ENCODE measurements at regions not wholly inside any gene's neighbourhood (a gene's known extent, or its start where the extent isn't known, plus 50 kb on each side); places are given as distances from the start of the nearest gene placed in this dataset.

DNA sequence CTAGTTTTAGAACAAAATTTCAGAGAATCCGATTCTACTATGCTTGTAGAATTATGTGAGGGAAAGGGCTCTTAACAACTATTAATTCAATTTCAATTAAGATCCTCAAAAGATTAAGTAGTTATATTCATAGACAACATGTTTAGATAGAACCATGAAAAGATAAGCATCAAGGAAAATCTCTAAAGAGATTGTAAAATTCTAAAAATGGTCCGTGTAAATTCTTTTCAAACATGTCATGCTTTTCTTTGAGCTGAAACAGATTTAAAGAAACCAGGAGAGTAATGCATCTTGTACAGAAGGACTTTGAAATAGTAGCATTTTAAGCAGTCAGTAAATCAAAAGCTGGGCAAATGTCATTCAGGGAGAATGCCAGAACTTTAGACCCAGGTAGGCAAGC, 1080.6 kb upstream of the B3GALT2 start:
- no peak for DNase-seq
- in situ Hi-C loops (cut with MboI; ENCODE audit: low sequenced_read_pairs in 4 of 4) (no loop called here), intact Hi-C loops (cut with DNase I; ENCODE audit: low total_unique reads) (no loop called here)
- Histone ChIP-seq H3K27ac (no peak overlapping the region), H3K4me3 (no peak overlapping the region), H3K27me3 (no peaks in the 10 kb centered on the region), H3K4me1 (no peaks in the 10 kb centered on the region), H3K9me3 (no peaks in the 10 kb centered on the region), H3K36me3 (no peaks in the 10 kb centered on the region)
- ATAC-seq = no peak
- TF ChIP-seq POLR2A (IDR thresholded peaks at IDR 0.05) (no peak), CTCF (IDR thresholded peaks at IDR 0.05 in 4 of 5, conservative IDR thresholded peaks at IDR 0.05 in 1 of 5) (no peak)

DNA sequence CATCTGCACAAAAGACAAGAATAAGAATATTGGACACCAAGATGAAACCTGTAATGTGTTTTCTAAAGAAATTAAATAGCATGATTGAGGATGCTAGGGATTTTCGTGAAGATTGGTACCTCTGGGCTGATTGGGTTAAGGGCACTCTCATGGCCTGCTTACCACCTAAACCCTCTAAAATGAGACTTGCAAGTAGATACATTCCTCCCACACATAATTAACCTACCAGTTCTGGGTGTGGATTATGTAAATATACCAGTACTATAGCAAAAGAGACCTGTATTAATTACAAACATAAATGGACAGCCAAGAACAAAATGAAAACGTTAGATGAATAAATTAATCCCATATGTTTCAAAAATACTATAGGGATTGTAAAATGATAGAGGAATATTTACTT, 1069.6 kb upstream of the B3GALT2 start:
- no peaks in the 10 kb centered on the region for H3K4me1 ChIP-seq
- H3K4me3 ChIP-seq = no peak overlapping the region
- no peak for DNase-seq
- intact Hi-C loops (cut with DNase I; ENCODE audit: low total_unique reads) = no loop called here
- no peaks in the 10 kb centered on the region for H3K36me3 ChIP-seq
- ATAC-seq = no peak
- no peaks in the 10 kb centered on the region for H3K27me3 ChIP-seq
- in situ Hi-C loops (cut with MboI; ENCODE audit: low sequenced_read_pairs in 4 of 4) = no loop called here
- no peak overlapping the region for H3K27ac ChIP-seq
- no peaks in the 10 kb centered on the region for H3K9me3 ChIP-seq
- TF ChIP-seq POLR2A (IDR thresholded peaks at IDR 0.05) (no peak), CTCF (IDR thresholded peaks at IDR 0.05 in 4 of 5, conservative IDR thresholded peaks at IDR 0.05 in 1 of 5) (no peak)

GRCh38 chr1:194252199-194252598, 1065.8 kb upstream of the B3GALT2 start:
- no peaks in the 10 kb centered on the region for H3K36me3 ChIP-seq
- intact Hi-C loops (cut with DNase I; ENCODE audit: low total_unique reads) = no loop called here
- TF ChIP-seq POLR2A (IDR thresholded peaks at IDR 0.05) (no peak), CTCF (IDR thresholded peaks at IDR 0.05 in 4 of 5, conservative IDR thresholded peaks at IDR 0.05 in 1 of 5) (no peak)
- DNase-seq (no peak), ATAC-seq (no peak)
- H3K4me1 ChIP-seq = no peaks in the 10 kb centered on the region
- no peak overlapping the region for H3K27ac ChIP-seq
- H3K27me3 ChIP-seq = no peaks in the 10 kb centered on the region
- in situ Hi-C loops (cut with MboI; ENCODE audit: low sequenced_read_pairs in 4 of 4) = no loop called here
- H3K4me3 ChIP-seq = no peak overlapping the region
- H3K9me3 ChIP-seq = no peaks in the 10 kb centered on the region

DNA sequence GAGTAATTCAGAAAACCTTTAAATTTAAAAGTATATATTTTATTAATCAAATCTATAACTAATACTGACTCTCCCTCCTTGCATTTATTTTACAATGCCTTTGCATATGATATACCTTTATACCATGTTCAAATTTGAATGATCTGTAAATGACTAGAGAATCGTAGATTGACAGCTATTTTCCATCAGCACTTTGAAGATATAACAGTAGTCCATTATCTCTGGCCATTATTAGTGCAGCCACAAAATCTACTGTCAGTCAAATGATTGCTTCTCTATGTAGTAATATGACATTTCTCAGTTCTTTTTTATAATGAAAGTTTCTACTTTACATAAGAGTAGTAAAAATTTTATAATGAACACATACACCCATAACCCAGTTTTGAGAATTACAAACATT, 1054.8 kb upstream of the B3GALT2 start:
- intact Hi-C loops (cut with DNase I; ENCODE audit: low total_unique reads) = no loop called here
- ATAC-seq = no peak

More for the DNA sequence above, 1054.8 kb upstream of the B3GALT2 start:
- DNase-seq = no peak
- Histone ChIP-seq H3K9me3 (no peaks in the 10 kb centered on the region), H3K4me1 (no peaks in the 10 kb centered on the region), H3K4me3 (no peak overlapping the region), H3K27ac (no peak overlapping the region), H3K27me3 (no peaks in the 10 kb centered on the region), H3K36me3 (no peaks in the 10 kb centered on the region)
- in situ Hi-C loops (cut with MboI; ENCODE audit: low sequenced_read_pairs in 4 of 4) = no loop called here
- TF ChIP-seq POLR2A (IDR thresholded peaks at IDR 0.05) (no peak), CTCF (IDR thresholded peaks at IDR 0.05 in 4 of 5, conservative IDR thresholded peaks at IDR 0.05 in 1 of 5) (no peak)
